GM19351 (cell line): ENCODE measurements at regions not wholly inside any gene's neighbourhood (a gene's known extent, or its start where the extent isn't known, plus 50 kb on each side); places are given as distances from the start of the nearest gene placed in this dataset.
"Not testable (repeated sequence)": the region's sequence is repeated elsewhere in the genome, so short reads cannot be mapped to it uniquely, and the experiment has no call there.

Source experiments
- ATAC-seq: cut with Tn5 transposase; IDR thresholded peaks from one replicate; pipeline ENCODE4 v1.9.1; 2021; ENCODE audit warnings: mild to moderate bottlenecking, moderate library complexity; ENCODE audit not compliant: unreplicated experiment

- ATAC-seq = no peak
Measured at GRCh38 chr11:23632293-23632692, 772.0 kb upstream of the CCDC179 start.

GRCh38 chr11:23644443-23644842 is 784.2 kb upstream of the CCDC179 start:
- no peak for ATAC-seq

DNA sequence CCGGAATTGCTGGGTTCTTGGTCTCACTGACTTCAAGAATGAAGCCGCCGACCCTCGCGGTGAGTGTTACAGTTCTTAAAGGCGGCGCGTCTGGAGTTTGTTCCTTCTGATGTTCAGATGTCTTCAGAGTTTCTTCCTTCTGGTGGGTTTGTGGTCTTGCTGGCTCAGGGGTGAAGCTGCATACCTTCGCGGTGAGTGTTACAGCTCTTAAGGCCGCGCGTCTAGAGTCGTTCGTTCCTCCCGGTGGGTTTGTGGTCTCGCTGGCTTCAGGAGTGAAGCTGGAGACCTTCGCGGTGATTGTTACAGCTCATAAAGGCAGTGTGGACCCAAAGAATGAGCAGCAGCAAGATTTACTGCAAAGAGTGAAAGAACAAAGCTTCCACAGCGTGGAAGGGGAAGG is 792.1 kb upstream of the CCDC179 start:
- ATAC-seq = not testable (repeated sequence)

GRCh38 chr11:23653071-23653675 is 792.9 kb upstream of the CCDC179 start:
- no peak for ATAC-seq

- no peak for ATAC-seq
Measured at GRCh38 chr11:23668324-23668723, 808.0 kb upstream of the CCDC179 start.

GRCh38 chr11:23673366-23673765 is 813.1 kb upstream of the CCDC179 start:
- no peak for ATAC-seq

DNA sequence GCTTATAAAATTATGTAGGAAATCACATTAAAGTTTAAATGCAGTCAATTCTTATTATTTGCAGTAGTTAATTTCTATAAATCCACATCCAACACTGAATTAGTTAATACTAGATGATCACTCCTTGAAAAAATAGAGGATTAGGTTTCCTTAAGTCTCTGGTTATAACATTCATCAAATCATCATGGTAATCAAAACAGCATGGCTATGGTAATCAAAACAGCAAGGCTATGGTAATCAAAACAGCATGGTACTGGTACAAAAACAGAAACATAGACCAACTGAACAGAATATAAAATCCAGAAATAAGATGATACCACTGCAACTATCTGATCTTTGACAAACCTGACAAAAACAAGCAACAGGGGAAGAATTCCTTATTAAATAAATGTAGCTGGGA is 814.6 kb upstream of the CCDC179 start:
- ATAC-seq = no peak

- no peak for ATAC-seq
Measured at GRCh38 chr11:23679041-23679440, 817.8 kb upstream of the LUZP2 start.

GRCh38 chr11:23679981-23680380 is 816.9 kb upstream of the LUZP2 start:
- ATAC-seq = no peak

GRCh38 chr11:23680488-23681230 is 816.2 kb upstream of the LUZP2 start:
- ATAC-seq = no peak

DNA sequence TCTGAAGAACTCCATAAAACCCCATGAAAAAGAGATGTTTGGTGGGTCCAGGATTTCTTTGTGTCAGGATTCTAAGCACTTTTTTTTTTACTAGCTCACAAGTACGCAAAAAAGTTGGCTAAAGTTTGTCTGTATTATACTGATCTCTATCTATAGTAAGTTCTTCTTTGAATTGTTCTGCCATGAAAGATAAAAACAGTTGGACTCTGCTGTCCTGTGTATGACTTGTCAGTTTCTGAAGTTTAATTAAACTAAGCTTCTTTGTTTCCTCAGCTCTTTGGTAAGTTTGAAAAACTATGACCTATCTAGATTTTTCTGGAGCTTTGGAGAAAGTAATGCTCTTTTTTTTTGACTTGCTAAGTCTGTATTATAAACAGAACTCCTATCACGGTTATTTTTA is 812.2 kb upstream of the LUZP2 start:
- no peak for ATAC-seq

GRCh38 chr11:23687991-23688390 is 808.9 kb upstream of the LUZP2 start:
- ATAC-seq = no peak

DNA sequence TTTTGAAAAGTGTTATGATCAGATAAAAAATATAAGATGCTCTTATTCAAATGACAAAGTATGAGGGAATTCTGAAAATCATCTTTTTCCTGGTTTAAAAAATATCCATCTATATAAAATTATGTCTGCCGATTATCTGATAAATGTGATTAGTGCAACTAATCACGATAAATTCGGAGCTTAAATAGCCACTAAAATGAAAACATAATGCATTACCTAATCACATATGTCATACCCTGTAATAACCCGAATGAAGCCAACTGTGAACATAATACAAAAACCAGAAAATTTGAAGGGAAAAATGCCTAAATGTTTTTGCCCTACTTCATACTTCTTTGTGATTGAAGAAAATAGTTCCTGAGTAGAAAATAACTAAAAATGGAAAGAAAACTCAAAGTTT is 808.4 kb upstream of the LUZP2 start:
- ATAC-seq = no peak

GRCh38 chr11:23688835-23689234 is 808.0 kb upstream of the LUZP2 start:
- ATAC-seq = no peak

DNA sequence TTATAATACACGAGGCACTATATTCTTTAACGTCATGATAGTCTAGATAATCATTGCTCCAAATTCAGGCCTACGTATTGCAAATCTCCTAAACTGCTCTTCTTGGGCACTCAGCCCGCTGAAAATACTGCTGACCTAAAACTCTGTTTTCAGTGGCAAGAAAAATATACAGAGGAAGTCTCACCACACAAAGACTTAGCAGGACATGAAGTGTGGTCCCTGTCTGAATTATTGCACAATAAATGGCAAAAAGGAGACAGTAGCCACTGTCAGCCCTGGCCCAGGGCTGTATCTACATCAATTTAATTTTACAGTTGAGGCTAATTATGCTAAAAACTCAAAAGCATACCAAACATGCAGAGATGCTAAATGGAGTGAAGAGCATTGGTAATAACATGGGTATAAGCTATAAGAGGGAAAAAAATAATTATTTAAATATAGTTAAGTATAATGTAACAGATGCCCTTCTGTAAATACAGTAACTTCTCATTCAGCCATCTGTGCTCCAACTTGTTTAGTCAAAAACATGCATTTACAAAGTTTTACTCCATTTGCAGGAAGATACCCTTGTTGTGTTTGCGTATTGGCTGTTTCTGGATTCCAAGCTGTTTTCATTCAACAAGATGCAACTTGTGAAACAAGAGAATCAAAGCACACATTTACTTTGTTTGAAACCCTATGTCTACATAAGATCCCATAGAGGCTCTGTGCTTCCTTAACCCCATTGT is 800.0 kb upstream of the LUZP2 start:
- ATAC-seq = no peak

GRCh38 chr11:23704183-23704582 is 792.7 kb upstream of the LUZP2 start:
- ATAC-seq = no peak

GRCh38 chr11:23711981-23712380 is 784.9 kb upstream of the LUZP2 start:
- no peak for ATAC-seq

- no peak for ATAC-seq
Measured at GRCh38 chr11:23719016-23719415, 777.8 kb upstream of the LUZP2 start.

- ATAC-seq = no peak
Measured at GRCh38 chr11:23723861-23724260, 773.0 kb upstream of the LUZP2 start.

- ATAC-seq = no peak
Measured at GRCh38 chr11:23725752-23726151, 771.1 kb upstream of the LUZP2 start.

GRCh38 chr11:23727387-23727786 is 769.5 kb upstream of the LUZP2 start:
- no peak for ATAC-seq

GRCh38 chr11:23727794-23728193 is 769.1 kb upstream of the LUZP2 start:
- no peak for ATAC-seq
